GM18520 (cell line): ENCODE measurements at regions not wholly inside any gene's neighbourhood (a gene's known extent, or its start where the extent isn't known, plus 50 kb on each side); places are given as distances from the start of the nearest gene placed in this dataset.

Experiments
- ATAC-seq: cut with Tn5 transposase; IDR thresholded peaks from one replicate; pipeline ENCODE4 v1.9.1; 2021; ENCODE audit not compliant: unreplicated experiment

DNA sequence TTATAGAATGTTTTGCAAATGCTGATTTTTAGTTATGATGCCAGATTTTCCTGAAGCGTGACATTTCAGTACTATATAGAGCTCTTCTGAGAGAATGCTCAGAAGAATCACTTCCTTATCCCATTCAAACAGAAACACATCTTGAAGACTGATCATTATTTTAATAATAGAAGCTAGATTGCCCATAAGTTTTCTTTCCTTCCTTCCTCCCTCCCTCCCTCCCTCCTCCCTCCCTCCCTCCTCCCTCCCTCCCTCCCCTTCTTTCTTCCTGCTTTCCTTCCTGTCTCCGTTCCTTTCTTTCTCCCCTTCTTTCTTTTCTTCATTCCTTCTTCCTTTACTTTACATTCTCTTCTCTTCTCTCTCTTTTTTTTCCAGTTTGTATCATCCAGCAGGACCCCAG is 767.4 kb downstream of the IRX1 start:
- no peak for ATAC-seq

DNA sequence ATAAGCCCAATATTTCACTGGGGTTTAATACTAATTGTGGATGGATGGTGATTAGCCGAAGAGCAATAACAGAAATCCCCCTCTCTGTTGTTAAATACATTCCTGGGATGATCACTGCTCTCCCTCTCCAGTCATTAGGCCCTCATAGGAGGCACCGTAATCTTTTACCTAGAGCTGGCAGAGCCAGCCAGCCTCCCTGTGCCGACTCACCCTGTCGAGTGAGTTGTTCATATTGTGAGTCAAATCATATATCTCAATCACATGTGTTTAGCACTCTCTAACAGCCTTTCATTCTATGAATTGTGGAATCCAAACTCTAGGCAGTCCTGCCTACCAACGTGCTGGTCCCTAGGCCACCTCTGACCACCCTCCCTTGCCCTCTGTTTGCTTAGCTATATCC is 771.0 kb downstream of the IRX1 start:
- ATAC-seq = no peak

DNA sequence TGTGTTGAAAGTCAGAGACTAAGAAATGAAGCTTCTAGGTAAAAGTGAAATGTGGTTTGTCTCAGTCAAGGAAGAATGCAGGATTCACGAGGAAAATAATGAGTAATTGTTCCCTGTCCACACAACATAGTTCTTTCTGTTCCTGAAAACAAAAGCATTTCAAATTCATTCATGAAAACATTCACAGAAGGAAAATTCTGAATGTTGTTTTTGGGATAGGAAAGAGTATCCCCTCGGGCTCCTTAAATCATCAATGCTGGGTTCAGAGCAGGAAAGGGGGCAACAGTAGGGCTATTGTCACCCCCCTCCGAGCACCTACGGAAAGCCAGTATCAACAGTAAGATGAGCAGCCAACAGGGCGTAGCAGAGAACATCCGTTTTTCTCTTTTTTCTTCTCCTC is 769.9 kb upstream of the ADAMTS16 start:
- no peak for ATAC-seq

DNA sequence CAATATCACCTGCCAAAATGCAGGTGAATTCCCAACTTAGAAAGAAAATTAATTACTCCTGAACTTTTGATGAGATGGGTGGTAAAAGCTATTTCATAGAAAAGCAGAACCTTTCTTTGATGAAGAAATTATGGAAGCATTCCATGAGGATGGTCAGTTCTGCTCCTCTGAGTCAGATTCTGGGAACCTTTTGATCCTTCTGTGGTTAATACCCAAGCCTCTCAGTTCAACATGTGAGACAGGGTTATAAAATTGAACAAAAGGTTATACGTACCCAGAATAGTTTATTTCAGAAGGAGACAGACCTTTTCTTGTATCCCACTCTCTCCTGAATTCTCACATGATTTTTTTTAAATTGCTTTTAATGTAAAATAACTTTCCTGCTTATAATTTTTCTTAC is 767.6 kb upstream of the ADAMTS16 start:
- ATAC-seq = no peak

GRCh38 chr5:4373051-4373820 is 766.9 kb upstream of the ADAMTS16 start:
- ATAC-seq = no peak

- ATAC-seq = no peak
Measured at GRCh38 chr5:4374866-4375265, 765.3 kb upstream of the ADAMTS16 start.

- ATAC-seq = no peak
Measured at GRCh38 chr5:4375640-4376039, 764.5 kb upstream of the ADAMTS16 start.

GRCh38 chr5:4383102-4383501 is 757.0 kb upstream of the ADAMTS16 start:
- no peak for ATAC-seq

- ATAC-seq = no peak
Measured at GRCh38 chr5:4383518-4384198, 756.5 kb upstream of the ADAMTS16 start.

GRCh38 chr5:4384649-4385048 is 755.5 kb upstream of the ADAMTS16 start:
- ATAC-seq = no peak

DNA sequence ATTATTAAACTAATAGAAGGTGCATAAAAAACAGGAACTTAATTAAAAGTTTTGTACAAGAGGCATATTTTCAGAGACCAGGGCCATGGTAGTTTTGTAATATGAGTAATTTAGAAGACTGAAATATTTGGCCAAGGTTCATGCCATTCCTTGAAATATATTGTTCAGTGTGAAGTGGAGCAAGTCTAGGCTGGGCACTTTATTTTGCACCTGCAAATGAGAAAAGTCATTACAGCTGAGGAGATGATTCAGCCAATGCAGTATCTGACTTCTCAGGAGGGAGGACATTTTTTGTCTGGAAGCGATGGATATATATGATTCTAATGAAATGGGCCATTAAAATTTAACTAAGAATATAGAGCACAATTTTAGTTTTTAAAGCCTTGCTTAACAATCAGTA is 754.0 kb upstream of the ADAMTS16 start:
- no peak for ATAC-seq

- no peak for ATAC-seq
Measured at GRCh38 chr5:4387290-4387689, 752.8 kb upstream of the ADAMTS16 start.

GRCh38 chr5:4395752-4396151 is 744.4 kb upstream of the ADAMTS16 start:
- no peak for ATAC-seq

DNA sequence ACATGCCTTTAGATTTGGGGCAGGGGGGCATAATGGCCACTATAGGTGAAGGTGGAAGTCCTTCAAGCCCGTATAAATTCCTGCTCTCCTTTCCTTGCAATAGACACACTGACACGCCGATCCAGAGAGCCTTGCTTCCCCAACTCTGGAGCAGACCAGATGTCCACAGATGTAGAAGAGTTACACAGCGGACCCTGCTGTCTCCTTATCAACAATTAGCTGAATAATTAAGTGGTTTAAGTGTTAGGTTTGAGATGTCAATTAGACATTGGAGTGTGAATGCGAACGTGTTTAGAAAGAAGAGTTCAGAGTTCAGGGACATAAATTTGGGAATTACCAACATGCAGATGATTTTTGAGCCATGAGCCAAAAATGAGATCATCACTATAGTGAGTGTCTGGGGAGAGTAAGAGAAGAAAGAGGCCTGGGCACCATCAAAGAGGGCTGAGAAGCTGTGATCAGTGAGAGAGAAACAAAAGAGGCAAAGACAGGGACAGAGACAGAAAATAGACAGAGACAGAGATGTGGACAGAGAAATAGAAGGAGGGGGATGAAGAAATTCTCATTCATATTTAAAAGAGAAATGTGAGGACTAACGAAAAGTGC is 734.4 kb upstream of the ADAMTS16 start:
- no peak for ATAC-seq

DNA sequence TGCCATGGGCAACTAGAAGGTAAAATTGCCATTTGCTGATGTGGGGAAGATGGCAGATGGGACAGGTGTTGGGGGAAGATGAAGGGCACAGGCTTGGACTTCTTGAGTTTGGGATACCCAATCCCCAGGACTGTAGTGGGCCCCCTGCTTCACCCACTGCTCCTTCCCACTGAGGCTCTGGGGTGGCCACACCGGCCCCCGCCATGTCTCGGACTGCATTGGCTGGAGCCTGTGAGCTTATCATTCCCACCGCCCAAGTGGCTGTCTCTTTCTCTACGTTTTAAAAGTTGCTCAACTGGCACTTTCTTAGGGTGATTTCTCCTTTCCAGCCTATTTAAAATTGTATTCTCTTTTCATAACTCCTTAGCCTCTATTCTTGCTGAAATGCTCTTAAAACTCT is 730.0 kb upstream of the ADAMTS16 start:
- no peak for ATAC-seq

GRCh38 chr5:4411664-4412063 is 728.5 kb upstream of the ADAMTS16 start:
- ATAC-seq = no peak

DNA sequence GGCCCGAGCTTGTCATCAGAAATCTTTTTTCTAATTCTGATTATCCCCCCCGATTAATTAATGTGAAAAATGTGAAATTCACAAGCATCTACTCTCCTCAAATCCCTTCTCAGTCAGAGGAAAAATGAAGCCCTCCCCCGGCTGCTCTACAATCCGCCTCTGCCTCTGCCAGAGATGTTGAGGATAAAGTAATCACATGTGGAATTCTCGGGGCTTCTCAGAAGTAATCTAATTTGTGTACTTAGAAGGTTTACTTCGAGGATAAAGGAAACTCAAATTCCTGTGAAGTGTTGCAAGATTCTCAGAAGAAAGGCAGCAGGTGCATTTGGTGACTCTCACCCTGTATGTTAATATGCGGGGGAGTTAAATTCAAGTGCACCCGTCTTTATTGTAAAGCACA is 726.1 kb upstream of the ADAMTS16 start:
- no peak for ATAC-seq

- ATAC-seq = no peak
Measured at GRCh38 chr5:4418084-4418483, 722.0 kb upstream of the ADAMTS16 start.

GRCh38 chr5:4419281-4419680 is 720.8 kb upstream of the ADAMTS16 start:
- no peak for ATAC-seq

- ATAC-seq = no peak
Measured at GRCh38 chr5:4420177-4420576, 720.0 kb upstream of the ADAMTS16 start.

DNA sequence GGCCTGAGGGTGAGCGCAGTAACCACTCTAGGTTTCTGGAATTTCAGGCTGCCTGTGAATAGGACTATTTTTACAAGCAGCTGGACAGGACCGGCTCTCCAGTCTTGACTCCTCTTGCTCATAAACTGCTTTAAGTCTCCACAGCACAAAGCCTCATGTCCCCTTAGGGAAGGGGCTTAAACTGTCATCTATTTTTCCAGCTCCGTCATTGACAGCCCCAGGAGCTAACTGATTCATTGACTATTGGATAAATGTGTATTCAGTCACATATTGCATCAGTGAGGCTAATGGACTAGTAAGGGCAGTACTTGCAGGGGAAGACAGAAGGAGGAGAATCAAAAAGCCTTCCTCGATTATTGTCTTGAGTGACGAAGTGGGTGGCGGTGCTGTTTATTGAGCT is 719.4 kb upstream of the ADAMTS16 start:
- ATAC-seq = no peak

DNA sequence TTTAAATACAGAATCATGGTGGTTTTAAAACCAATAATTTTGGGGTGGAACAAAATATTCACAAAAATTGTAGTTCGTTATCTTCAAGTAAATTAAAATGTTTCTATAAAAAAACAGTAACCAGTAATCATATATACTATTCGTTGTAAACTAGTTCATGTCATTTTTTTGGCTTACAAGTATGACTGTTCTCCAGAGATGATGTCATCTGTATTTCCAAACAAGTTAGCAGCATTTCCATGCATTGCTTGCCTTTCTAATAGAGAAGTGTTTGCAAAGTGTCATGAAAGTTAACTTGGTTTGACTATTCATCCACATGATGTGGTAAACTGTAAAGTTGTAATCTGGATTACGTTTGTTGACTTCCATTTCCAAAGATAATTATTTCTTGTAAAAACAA is 717.9 kb upstream of the ADAMTS16 start:
- ATAC-seq = no peak
